ENCODE measurements at regions not wholly inside any gene's neighbourhood (a gene's known extent, or its start where the extent isn't known, plus 50 kb on each side); places are given as distances from the start of the nearest gene placed in this dataset.

GRCh38 chr11:33454264-33454663 is 197.1 kb downstream of the HIPK3 start:
- TF ChIP-seq CTCF (IDR thresholded peaks at IDR 0.05; ENCODE audit: low read depth, low read length) = no peak
- no peak for DNase-seq (ENCODE audit: extremely low read depth, low read depth)

- peak; percentile 61 for DNase-seq (ENCODE audit: extremely low read depth, low read depth)
- TF ChIP-seq CTCF (IDR thresholded peaks at IDR 0.05; ENCODE audit: low read depth, low read length) = peak; percentile 27
Observed at GRCh38 chr11:33452836-33453624, 195.8 kb downstream of the HIPK3 start.

- no peak for DNase-seq (ENCODE audit: extremely low read depth, low read depth)
- TF ChIP-seq CTCF (IDR thresholded peaks at IDR 0.05; ENCODE audit: low read depth, low read length) = no peak
Observed at GRCh38 chr11:33451364-33451763, 194.2 kb downstream of the HIPK3 start.

- DNase-seq (ENCODE audit: extremely low read depth, low read depth) = no peak
- TF ChIP-seq CTCF (IDR thresholded peaks at IDR 0.05; ENCODE audit: low read depth, low read length) = no peak
Observed at GRCh38 chr11:33449798-33450197, 192.6 kb downstream of the HIPK3 start.

GRCh38 chr11:33448461-33449130 is 191.4 kb downstream of the HIPK3 start:
- DNase-seq (ENCODE audit: extremely low read depth, low read depth) = no peak
- TF ChIP-seq CTCF (IDR thresholded peaks at IDR 0.05; ENCODE audit: low read depth, low read length) = no peak

GRCh38 chr11:33445761-33446161 is 188.6 kb downstream of the HIPK3 start:
- TF ChIP-seq CTCF (IDR thresholded peaks at IDR 0.05; ENCODE audit: low read depth, low read length) = no peak
- DNase-seq (ENCODE audit: extremely low read depth, low read depth) = no peak

GRCh38 chr11:33444835-33445594 is 187.8 kb downstream of the HIPK3 start:
- no peak for DNase-seq (ENCODE audit: extremely low read depth, low read depth)
- TF ChIP-seq CTCF (IDR thresholded peaks at IDR 0.05; ENCODE audit: low read depth, low read length) = no peak

Measured in AG09319 (cell line).